Transverse colon (tissue), 4 donors: ENCODE measurements at regions not wholly inside any gene's neighbourhood (a gene's known extent, or its start where the extent isn't known, plus 50 kb on each side); places are given as distances from the start of the nearest gene placed in this dataset.

Experiments
- POLR2AphosphoS5 ChIP-seq, 3 donors: sonication (generic); formaldehyde crosslinking; IDR thresholded peaks; one replicate each; pipeline ENCODE4 v1.6.1; 2016; ENCODE audit warnings: antibody characterized with exemption in 3 of 3
- TF ChIP-seq, protein P1 (sequence below), 5 experiments: fragments of 200-600 bp in 3 of 5; fragments of 450-650 bp in 2 of 5; sonication (generic) in 3 of 5; IDR thresholded peaks; 1 replicate in 2 of 5; 2 replicates in 3 of 5; pipeline ENCODE4 v1.5.1; 2016 to 2017; ENCODE audit warnings: antibody characterized with exemption in 5 of 5, inconsistent platforms in 3 of 5, mild to moderate bottlenecking in 2 of 5, moderate library complexity in 1 of 5

DNA sequence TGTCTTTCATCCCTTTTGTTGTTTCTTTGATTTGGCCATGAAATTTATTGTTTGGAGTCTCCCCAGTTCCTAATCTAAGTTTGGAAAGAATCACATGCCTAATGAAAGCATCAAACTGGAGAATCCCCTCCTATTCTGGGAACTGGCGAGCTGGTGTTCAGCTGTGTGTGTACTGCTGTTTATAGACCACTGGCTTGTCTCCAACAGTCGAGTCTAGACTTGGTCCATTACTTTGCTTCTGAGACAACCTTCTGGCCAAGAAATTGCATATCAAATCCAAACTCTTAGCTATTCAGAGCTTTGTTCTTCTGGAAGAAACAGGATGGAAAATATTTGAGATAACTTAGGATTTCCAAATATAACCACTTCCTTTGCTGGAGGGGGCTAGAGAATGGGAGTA lies 111.5 kb upstream of the THSD7B start:
- TF ChIP-seq, protein P1, sequence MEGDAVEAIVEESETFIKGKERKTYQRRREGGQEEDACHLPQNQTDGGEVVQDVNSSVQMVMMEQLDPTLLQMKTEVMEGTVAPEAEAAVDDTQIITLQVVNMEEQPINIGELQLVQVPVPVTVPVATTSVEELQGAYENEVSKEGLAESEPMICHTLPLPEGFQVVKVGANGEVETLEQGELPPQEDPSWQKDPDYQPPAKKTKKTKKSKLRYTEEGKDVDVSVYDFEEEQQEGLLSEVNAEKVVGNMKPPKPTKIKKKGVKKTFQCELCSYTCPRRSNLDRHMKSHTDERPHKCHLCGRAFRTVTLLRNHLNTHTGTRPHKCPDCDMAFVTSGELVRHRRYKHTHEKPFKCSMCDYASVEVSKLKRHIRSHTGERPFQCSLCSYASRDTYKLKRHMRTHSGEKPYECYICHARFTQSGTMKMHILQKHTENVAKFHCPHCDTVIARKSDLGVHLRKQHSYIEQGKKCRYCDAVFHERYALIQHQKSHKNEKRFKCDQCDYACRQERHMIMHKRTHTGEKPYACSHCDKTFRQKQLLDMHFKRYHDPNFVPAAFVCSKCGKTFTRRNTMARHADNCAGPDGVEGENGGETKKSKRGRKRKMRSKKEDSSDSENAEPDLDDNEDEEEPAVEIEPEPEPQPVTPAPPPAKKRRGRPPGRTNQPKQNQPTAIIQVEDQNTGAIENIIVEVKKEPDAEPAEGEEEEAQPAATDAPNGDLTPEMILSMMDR (IDR thresholded peaks at IDR 0.05) = no peak
- TF ChIP-seq POLR2AphosphoS5 (IDR thresholded peaks at IDR 0.05) = peak in 1 of 3 donors; percentile 40
